ENCODE measurements at regions not wholly inside any gene's neighbourhood (a gene's known extent, or its start where the extent isn't known, plus 50 kb on each side); places are given as distances from the start of the nearest gene placed in this dataset.

DNA sequence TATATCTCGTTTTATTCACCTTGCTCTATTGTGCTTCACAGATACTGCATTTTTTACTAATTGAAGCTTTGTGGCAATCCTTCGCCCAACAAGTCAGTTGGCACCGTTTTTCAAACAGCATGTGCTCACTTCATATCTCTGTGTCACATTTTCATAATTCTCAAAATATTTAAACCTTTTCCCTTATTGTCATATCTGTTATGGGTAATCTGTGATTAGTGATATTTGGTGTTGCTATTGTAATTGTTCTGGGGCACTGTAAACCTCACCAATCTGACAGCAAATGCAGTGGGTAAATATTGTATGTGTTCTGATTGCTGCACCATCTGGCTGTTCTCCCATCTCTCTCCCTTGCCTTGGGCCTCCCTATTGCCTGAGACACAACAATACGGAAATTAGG, 191.3 kb downstream of the BTG1 start:
- Histone ChIP-seq H3K4me3 (ENCODE audit: low read depth, low read length) (no peak overlapping the region), H3K27me3 (replicated peaks; ENCODE audit: control insufficient read depth, insufficient read depth, low read length) (no peaks in the 10 kb centered on the region), H3K9me3 (no peaks in the 10 kb centered on the region), H3K36me3 (ENCODE audit: control insufficient read depth, insufficient read depth, low read length) (no peaks in the 10 kb centered on the region), H3K4me1 (peaks cover 9% of the 10 kb centered on the region)
- ChIA-PET CTCF (no interaction called here), POLR2A (no interaction called here)
- Mint-ChIP-seq H3K27ac (ENCODE audit: unreplicated experiment) (no peak overlapping the region), H3K4me3 (ENCODE audit: unreplicated experiment) (no peak overlapping the region), H3K27me3 (ENCODE audit: insufficient read depth, unreplicated experiment) (no peaks in the 10 kb centered on the region), H3K36me3 (ENCODE audit: insufficient read depth, unreplicated experiment) (no peaks in the 10 kb centered on the region), H3K9me3 (ENCODE audit: unreplicated experiment) (no peaks in the 10 kb centered on the region), H3K4me1 (ENCODE audit: low read depth, unreplicated experiment) (no peaks in the 10 kb centered on the region)
- no peak for DNase-seq
- intact Hi-C loops (cut with micrococcal nuclease; ENCODE audit: unreplicated experiment), result no loop called here
- no TSS peak for BruUV-seq (replicated peaks)
- TF ChIP-seq, protein P1, sequence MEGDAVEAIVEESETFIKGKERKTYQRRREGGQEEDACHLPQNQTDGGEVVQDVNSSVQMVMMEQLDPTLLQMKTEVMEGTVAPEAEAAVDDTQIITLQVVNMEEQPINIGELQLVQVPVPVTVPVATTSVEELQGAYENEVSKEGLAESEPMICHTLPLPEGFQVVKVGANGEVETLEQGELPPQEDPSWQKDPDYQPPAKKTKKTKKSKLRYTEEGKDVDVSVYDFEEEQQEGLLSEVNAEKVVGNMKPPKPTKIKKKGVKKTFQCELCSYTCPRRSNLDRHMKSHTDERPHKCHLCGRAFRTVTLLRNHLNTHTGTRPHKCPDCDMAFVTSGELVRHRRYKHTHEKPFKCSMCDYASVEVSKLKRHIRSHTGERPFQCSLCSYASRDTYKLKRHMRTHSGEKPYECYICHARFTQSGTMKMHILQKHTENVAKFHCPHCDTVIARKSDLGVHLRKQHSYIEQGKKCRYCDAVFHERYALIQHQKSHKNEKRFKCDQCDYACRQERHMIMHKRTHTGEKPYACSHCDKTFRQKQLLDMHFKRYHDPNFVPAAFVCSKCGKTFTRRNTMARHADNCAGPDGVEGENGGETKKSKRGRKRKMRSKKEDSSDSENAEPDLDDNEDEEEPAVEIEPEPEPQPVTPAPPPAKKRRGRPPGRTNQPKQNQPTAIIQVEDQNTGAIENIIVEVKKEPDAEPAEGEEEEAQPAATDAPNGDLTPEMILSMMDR (IDR thresholded peaks at IDR 0.05; ENCODE audit: insufficient read depth in 1 of 2, low read depth in 1 of 2, low read length in 1 of 2, severe bottlenecking in 1 of 2, unreplicated experiment in 1 of 2), result no peak

DNA sequence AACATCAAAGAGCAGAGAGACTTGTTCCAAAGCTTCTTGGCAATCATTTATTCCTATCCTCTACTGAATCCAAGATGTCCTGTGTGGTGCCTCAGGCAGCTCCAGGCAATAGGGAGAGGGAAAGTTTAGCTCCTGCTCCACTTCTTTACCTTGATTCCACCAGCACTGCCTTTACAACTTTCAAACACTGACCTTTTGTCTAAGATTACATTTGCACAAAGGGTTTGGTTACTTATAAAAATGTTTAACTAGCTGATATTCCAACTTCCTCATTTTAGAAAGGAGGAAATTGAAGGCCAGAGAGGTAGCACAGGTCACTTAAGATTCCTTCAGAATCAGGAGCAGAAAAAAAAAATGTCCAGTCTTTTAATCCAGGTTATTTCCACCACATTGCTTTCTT, 192.7 kb downstream of the BTG1 start:
- H3K27me3 ChIP-seq (replicated peaks; ENCODE audit: control insufficient read depth, insufficient read depth, low read length), result no peaks in the 10 kb centered on the region
- H3K9me3 ChIP-seq, result no peaks in the 10 kb centered on the region
- H3K36me3 Mint-ChIP-seq (ENCODE audit: insufficient read depth, unreplicated experiment), result no peaks in the 10 kb centered on the region
- POLR2A ChIA-PET, result interaction anchor here (0.9 to 1.0 kb wide), 2 partner anchors 118 to 193 kb away, joined by 3 to 4 read pairs; partner anchors contain the start of gene BTG1
- no peak overlapping the region for H3K4me3 Mint-ChIP-seq (ENCODE audit: unreplicated experiment)
- BruUV-seq (replicated peaks), result no TSS peak
- CTCF ChIA-PET, result no interaction called here
- no peaks in the 10 kb centered on the region for H3K9me3 Mint-ChIP-seq (ENCODE audit: unreplicated experiment)
- TF ChIP-seq, protein P1 (IDR thresholded peaks at IDR 0.05; ENCODE audit: insufficient read depth in 1 of 2, low read depth in 1 of 2, low read length in 1 of 2, severe bottlenecking in 1 of 2, unreplicated experiment in 1 of 2), result no peak
- no peaks in the 10 kb centered on the region for H3K27me3 Mint-ChIP-seq (ENCODE audit: insufficient read depth, unreplicated experiment)
- intact Hi-C loops (cut with micrococcal nuclease; ENCODE audit: unreplicated experiment), result no loop called here
- H3K36me3 ChIP-seq (ENCODE audit: control insufficient read depth, insufficient read depth, low read length), result no peaks in the 10 kb centered on the region
- no peak overlapping the region for H3K4me3 ChIP-seq (ENCODE audit: low read depth, low read length)
- peak in 1 of 2 experiments; percentile 7 for DNase-seq
- no peaks in the 10 kb centered on the region for H3K4me1 Mint-ChIP-seq (ENCODE audit: low read depth, unreplicated experiment)
- peaks cover 9% of the 10 kb centered on the region for H3K4me1 ChIP-seq
- H3K27ac Mint-ChIP-seq (ENCODE audit: unreplicated experiment), result no peak overlapping the region

DNA sequence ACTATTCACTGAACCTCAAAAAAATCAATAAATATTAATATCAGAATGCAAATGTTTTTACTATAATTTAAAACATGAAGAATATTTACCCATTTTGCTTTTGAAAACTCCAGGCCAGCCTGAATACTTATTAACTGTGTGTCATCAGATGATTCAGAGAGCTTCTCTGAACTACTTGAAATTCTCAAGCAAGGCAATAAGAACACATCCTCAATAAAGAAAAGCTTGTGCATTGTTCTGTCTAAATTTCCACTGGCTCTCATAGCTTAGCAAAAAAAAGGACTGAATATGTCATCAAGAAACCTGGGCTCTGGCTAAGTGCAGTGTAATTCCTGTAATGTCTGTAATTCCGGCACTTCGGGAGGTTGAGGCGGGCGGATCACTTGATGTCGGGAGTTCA, 194.1 kb downstream of the BTG1 start:
- ChIA-PET CTCF (no interaction called here), POLR2A (no interaction called here)
- H3K4me3 ChIP-seq (ENCODE audit: low read depth, low read length), result no peak overlapping the region
- TF ChIP-seq, protein P1 (IDR thresholded peaks at IDR 0.05; ENCODE audit: insufficient read depth in 1 of 2, low read depth in 1 of 2, low read length in 1 of 2, severe bottlenecking in 1 of 2, unreplicated experiment in 1 of 2), result no peak
- Mint-ChIP-seq H3K4me3 (ENCODE audit: unreplicated experiment) (no peak overlapping the region), H3K9me3 (ENCODE audit: unreplicated experiment) (no peaks in the 10 kb centered on the region), H3K36me3 (ENCODE audit: insufficient read depth, unreplicated experiment) (no peaks in the 10 kb centered on the region), H3K27me3 (ENCODE audit: insufficient read depth, unreplicated experiment) (no peaks in the 10 kb centered on the region), H3K27ac (ENCODE audit: unreplicated experiment) (no peak overlapping the region), H3K4me1 (ENCODE audit: low read depth, unreplicated experiment) (no peaks in the 10 kb centered on the region)
- BruUV-seq (replicated peaks), result no TSS peak
- H3K36me3 ChIP-seq (ENCODE audit: control insufficient read depth, insufficient read depth, low read length), result no peaks in the 10 kb centered on the region
- H3K4me1 ChIP-seq, result peaks cover 9% of the 10 kb centered on the region
- intact Hi-C loops (cut with micrococcal nuclease; ENCODE audit: unreplicated experiment), result no loop called here
- H3K9me3 ChIP-seq, result no peaks in the 10 kb centered on the region
- no peaks in the 10 kb centered on the region for H3K27me3 ChIP-seq (replicated peaks; ENCODE audit: control insufficient read depth, insufficient read depth, low read length)
- no peak for DNase-seq
